ENCODE measurements at regions not wholly inside any gene's neighbourhood (a gene's known extent, or its start where the extent isn't known, plus 50 kb on each side); places are given as distances from the start of the nearest gene placed in this dataset.
"Not testable (repeated sequence)": the region's sequence is repeated elsewhere in the genome, so short reads cannot be mapped to it uniquely, and the experiment has no call there.

DNA sequence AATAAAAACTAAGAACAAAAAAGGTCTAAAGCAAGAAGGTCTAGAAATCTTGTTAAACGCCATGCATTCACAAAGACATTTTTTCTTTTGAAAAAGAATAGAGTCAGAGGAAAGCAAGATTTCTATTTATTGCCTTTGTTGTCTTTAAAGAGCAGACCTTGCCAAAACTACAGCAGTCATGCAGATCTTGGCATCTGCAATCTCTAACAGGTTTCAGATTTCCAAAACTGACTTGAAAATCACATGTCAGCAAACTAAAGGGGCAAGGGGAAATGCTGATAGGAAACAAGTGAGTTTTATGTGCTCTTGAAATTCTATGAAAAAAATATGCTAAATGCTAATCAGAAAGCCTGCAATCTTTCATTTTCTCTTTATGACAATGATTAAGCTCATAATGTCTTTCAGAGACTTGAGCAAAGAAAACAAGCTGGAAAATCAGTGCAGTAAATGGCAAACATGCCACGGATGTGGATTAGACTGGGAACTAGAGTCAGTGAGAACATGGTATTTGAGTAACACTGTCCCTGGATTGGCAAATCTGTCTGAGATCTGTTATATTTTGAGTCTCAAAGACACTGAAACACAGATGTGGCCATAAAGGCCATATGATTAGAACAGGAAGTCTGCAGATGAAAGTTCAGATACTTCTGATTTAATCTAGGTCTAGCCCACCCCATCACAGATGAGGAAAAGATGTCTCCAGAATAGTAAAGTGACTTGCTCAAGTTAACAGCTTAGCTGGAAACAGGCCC is 361.4 kb upstream of the RPS23 start:
- DNase-seq = no peak

DNA sequence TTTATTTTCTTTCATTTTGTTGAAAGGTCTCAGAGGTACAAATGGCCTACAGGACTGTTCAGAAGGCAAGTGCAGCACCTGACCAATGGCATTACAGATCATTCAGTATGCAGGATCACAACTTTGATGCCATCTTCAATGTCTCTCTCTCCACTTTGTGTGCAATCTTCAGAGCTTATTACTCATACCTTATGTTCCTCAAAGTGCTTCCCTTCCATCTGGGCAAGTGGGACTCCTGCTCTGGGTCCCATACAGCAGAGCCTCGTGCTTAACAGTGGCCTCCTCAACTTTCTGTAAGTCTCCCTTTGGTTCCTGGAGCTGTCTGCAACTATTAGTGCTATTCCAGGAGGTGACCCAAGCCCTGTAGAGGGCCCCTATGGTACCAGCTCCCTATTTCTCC is 358.4 kb upstream of the RPS23 start:
- no peak for DNase-seq

DNA sequence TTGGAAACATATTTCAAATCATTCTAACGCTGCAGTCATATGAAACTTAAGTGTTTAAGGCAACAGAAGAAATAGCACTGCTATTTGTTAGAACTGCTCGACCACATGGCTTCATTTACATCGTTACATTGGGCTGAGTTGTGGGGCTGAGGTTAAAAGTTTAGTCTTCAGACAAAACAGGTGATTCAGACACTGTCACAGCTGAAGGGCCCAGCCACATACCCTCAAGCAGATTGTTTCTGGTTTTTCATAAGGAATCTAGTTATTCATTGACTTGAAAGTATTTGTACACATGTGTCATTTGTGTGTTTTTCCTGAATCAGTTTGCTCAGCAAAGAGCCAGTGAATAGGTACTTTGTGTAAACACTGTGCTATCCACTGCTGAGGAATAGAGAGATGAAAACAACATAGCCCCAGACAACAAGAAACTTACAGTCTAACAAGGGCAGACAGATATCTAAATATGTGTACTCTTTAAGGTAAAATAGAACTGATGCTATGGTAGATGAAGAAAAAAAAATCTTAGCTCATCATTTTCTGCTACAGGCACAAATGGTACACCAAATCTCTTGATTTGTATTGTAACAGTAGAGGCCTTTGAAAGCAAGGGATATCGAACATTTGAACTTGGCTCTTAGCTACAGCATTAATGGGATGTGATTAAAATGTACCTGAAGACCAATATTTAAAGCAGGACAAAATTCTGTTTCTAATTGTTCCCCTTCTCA is 357.6 kb upstream of the RPS23 start:
- no peak for DNase-seq

DNA sequence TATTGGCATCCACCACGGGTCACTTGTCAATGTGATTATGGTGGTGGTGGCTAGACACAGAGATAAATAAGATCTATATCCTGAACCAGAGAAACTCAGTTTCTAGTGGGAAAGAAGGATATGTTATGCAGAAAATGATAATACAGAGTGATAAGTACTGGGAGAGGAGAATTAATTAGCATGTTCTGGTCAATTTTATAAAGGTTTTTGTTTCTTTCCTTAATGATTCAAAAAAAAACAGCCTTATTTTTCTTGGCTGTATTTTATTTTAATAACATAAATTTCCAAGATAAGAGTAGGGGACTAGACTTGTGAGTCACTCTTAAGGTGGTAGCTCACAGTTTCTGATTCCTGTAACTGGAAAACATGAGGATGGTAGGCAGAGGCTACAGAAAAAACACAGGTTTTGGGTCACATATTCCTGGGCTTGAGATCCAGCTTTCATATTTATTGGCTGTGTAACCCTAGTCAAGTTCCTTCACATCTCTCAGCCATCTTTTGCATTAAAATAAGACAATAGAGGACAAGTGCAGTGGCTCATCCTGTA is 350.3 kb upstream of the RPS23 start:
- DNase-seq = no peak

DNA sequence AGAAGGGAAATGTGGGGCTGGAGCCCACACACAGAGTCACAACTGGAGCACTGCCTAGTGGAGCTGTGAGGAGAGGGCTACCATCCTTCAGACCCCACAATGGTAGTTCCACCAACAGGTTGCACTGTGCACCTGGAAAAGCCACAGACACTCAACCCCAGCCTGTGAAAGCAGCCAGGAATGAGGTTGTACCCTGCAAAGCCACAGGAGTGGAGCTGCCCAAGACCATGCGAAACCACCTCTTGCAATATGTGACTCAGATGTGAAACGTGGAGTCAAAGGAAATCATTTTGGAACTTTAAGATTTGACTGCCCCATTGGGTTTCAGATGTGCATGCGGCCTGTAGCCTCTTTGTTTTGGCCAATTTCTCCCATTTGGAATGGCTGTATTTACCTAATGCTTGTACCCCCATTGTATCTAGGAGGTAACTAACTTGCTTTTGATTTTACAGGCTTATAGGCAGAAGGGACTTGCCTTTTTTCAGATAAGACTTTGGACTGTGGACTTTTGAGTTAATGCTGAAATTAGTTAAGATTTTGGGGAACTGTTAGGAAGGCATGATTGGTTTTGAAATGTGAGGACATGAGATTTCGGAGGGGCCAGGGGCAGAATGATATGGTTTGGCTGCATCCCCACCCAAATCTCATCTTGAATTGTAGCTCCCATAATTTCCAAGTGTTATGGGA is 348.9 kb upstream of the RPS23 start:
- DNase-seq = not testable (repeated sequence)

DNA sequence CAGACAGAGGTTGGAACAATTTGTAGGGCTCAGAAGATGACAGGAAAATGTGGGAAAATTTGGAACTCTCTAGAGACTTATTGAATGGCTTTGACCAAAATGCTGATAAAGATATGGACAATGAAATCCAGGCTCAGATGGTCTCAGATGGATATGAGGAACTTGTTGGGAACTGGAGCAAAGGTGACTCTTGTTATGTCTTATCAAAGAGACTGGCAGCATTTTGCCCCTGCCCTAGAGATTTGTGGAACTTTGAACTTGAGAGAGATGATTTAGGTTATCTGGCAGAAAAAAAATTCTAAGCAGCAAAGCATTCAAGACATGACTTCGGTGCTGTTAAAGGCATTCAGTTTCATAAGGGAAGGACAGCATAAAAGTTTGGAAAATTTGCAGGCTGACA is 347.9 kb upstream of the RPS23 start:
- DNase-seq = not testable (repeated sequence)

DNA sequence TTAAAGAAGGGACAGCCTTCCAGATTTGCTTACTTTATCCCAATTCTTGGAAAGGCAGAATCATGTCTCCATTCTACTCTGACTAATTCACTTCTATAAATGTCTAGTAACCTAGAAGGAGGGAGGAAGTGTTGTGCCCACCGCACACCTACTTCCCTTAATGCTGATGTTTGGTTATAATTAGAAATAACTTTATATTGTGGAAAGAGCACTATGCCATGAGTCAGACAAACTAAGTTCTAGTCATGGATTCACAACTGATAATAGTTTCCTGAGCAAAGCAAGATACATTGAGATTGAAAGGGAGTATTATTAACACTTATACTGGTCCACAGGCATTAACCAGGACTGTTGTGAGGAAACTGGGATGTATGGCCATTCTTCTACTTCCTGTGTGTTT is 345.9 kb upstream of the RPS23 start:
- no peak for DNase-seq

DNA sequence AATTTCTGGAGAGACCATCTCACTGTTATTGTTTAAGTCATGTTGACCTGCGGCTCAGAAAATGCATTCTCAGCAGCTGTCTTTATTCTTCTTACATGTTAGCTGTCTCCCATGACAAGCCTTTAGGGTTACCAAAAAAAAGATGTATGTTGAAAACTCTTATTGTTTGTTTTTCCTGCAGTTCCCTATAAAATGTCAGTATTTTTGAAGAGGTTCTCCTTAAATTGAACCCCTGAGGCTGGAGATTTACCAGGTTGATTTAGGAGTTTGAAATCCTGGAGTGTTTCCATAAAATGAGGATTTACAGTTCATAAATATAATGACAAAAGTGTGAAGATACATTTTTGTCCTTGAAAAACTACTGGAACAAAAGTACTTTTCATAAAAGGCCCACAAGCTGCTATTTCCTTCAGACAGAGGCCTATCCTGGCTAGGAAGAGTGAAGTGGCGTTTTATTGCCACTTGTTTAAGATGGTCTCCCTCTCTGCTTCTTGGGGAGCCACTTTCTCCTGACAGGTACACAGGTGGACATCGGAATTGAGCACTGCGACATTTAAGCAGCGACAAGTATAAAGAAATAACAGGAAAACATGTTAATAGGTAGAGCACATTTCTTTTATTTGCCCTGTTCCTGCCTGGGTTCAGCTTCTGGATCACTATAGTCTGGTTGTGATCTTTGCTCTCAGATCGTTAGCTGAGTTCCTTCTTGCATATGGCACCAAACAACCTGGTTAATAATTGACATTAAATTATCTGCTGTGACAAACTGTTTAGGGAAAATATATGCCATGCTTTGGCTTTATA is 344.8 kb upstream of the RPS23 start:
- no peak for DNase-seq

DNA sequence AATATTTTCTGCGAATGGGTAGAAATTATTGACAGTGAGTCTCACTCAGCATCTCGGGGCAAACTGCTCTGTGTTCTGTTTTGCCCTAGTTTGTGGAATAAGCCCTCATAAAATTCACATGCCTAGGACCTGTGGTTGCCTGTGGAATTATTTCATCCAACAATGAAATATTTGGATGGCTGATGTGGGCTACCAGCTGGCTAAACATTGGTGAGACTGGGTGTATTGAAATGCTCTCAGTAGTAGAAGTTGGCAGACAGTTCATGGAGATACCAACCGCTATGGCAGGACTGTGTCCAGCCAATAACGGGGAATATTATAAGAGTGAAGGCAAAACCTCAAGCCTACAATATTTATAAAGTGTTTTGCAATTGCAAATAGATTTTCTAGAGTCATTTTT is 344.1 kb upstream of the RPS23 start:
- no peak for DNase-seq

DNA sequence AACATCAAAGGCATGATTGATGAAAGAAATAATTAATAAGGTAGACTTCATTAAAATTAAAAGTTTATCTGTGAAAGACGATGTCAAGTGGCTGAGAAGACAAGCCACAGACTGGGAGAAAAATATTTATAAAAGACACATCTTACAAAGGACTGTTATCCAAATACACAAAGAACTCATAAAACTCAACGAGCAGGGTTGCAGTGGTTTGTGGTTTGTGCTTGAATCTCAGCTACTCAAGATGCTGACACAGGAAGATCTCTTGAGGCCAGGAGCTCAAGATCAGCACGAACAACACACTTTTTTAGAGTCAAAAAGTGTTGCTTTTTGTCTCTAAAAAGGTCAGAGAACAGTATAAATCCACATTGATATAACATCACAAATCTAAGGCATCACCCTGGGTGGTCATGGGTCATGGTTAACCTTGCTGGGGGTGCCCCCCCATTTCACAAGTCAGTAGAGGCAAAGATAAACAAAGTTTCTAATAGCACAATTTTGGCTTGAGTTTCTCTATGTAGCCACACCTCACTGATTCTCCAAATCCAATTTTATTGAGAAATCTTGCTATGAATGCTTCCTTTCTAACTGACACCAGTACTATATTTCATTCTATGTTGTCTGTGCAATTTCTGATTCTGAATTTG is 342.9 kb upstream of the RPS23 start:
- DNase-seq = no peak

DNA sequence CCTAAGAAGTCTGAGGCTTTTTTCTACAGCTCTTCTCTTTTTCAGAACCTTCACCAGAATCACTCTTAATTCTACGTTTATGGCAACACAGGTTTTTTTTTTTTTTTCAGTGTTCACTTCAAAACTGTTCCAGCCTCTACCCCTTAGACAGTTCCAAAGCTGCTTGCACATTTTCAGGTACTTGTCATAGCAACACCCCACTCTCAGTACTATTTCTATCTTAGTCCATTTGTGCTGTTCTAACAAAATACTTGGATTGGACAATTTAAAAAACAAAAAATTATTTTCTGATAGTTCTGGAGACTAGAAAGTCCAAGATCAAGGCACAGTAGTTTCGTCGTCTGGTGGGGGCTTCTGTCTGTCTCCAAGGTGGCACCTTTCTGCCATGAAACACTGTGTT is 340.9 kb upstream of the RPS23 start:
- DNase-seq = no peak

DNA sequence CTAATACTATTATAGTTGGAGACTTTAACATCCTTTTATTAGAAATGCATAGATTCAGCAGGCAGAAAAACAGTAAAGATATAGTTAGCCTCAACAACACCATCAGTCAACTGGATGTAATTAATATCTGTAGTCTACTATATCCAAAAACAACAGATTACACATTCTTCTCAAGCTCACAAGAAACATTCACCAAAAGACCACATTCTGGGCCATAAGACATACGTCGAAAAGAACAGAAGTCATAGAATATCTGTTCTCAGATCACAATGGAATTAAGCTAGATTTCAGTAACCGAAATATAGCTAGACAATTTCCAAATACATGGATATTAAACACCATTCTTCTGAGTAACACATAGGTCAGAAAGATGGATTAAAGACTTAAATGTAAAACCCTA is 336.6 kb upstream of the RPS23 start:
- DNase-seq = no peak

DNA sequence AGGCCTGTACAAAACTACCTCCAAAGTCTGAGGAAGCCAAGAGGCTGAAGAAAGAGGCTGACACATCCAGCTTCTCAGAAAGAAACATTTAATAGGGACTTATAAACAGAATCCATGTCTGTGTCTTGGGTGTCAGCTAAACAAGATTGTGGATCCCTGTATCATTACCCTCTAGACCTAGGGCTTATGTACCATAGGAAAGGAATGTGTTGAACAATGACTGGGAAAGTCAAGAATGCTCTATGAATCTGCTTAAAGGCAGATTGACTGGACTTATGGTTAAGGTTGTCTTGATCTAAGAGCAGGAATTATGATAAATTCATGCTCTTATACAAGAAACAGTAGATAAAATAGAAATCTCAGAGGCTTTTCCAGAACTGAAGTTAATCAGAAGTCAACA is 335.7 kb upstream of the RPS23 start:
- no peak for DNase-seq

DNA sequence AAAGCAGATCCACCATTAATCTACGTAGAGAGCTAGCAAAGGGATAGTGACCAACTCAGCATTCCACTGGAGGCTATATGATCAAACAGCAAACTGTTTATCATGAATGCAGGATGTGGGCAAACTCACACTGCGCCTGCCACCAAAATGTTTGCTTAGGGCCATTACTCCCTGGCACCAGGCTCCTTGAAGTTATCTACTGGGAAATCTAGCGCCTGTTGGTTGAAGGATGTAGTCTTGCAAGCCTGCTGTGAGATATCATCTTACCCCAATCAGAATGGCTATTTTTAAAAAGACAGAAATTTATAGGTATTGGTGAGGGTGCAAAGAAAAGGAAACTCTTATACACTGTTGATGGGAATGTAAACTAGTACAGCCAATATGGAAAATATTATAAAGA is 332.5 kb upstream of the RPS23 start:
- DNase-seq = no peak

DNA sequence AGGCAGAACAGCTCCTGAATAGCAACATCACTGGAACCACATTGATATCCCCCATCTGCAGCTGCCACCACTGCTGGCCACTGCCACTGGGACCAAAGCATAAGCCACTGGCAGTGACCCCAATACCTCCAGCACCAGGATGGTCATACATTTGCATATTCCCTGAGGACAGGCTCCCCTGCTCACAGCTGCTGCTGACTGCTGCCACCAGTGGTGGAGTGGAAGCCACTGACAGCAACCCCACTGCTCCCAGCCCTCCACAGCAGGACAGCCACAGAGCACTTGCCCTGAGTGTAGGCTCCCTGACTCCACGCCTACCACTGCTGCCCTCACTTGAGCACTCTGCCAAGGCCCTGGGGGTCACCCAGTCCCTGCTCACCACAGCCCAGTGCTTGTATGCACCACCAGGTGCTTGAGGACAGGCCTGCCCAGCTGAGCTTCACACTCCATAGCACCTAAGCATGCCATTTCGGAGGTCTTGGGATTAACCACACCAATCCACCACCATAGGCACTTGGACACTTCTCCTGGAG is 327.4 kb upstream of the RPS23 start:
- no peak for DNase-seq

DNA sequence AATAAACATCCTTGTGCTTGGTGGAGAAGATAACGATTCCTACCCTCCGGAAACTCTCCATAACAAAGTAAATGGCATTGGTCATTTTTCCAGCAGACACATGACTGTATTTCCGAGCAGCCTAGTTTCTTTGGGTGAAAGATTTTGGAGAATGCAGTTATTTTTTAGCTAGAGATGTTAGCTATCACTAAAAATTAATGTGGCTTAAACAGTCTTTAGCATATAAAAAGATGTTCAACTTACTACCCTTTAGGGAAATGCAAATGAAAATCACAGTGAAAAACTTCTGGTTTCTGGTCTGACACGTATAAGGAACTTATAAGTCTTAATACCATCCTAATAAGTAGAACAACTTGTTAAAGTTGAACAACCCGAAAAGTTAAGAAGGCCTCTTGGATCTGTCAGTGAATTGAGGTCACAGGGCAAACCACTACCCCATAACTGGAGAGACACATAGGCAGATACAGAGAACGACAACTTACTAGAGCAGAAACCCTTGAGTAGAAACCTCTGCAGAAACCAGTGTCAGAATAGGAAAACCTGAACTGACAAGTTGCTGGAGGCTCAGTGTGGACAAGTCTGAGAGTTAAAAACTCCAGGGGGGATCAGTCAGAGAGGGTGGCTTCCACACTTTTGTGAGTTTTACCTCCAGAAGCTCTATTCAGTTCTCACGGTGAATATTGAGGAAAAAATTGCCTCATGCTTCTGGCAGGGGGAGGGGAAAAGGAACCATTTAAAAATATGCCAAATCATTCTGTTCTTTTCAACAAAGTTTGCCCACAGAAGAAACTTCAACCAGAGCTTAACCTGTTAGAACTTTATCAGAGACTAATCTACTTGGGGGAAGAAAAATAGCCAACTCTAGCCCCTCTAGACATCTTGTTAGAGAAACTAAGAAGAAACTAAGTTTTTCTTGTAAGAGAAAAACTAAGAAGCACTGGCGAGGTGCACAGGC is 325.2 kb upstream of the RPS23 start:
- DNase-seq = no peak

DNA sequence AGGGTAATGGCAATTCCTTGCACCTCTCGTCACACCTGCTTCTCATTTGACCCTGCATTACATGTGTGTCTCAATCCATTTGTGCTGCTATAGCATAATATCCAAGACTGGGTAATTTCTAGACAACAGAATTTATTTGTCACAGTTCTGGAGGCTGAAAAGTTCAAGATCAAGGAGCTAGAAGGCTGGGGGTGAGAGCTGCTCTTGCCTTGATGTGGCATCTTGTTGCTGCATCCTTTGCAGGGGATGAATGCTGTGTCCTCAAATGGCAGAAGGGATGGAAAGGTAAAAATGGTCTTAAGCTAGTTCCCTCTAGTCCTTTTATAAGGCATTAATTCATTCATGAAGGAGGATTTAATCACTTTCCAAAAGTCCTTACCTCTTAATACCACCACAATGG is 323.7 kb upstream of the RPS23 start:
- DNase-seq = no peak

DNA sequence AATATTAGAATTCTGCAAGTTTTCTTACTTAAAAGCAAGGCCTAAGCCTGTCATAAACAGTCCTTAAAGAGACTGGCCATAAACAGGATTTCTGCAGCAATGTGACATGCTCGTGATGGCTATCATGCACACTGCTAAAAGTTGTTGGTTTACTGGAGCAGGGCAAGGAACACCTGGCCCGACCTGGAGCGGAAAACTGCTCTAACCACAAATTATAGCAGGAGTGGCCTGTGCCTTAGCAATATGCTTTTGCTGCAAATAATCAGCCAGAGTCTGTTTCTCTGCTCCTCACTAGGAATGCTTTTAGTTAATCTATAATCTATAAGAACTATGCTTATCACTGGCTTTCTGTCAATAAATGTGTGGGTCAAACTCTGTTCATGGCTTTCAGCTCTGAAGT is 322.9 kb upstream of the RPS23 start:
- DNase-seq = no peak

DNA sequence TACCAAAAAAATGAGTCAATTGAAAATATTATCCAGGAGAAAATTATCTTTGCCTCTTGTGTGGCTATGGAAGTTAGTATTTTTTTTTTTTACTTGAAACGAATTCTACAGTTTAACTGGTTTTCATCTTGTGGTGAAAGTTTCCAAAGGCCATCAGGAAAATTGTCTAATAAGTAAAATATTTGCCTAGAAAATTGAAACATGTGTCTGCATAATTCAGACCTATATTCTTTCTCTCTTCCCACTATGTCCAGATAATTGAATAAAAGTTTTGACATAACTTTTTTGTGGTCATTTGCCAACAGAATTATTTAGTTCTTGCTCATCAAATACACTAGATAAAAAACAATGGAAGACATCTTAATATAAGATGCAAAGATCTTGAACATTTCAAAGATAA is 321.5 kb upstream of the RPS23 start:
- DNase-seq = no peak

DNA sequence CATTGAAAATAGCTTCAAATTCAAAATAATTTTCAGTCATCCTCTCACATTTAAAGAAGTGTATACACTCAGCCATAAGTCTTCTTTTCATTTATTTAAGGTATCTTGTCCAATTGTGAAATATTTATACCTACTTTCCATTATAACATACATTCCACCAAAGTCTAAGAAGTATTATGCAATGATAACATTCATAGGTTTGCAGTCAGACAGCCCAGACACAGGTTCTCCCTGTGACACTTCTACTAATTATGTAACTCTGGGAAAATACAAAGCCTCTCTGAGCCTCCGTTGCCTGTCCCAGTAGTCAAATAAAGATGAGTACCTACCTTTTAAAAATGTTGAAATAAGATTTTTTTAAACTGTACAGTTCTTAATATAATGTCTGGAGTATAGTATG is 320.9 kb upstream of the RPS23 start:
- no peak for DNase-seq

DNA sequence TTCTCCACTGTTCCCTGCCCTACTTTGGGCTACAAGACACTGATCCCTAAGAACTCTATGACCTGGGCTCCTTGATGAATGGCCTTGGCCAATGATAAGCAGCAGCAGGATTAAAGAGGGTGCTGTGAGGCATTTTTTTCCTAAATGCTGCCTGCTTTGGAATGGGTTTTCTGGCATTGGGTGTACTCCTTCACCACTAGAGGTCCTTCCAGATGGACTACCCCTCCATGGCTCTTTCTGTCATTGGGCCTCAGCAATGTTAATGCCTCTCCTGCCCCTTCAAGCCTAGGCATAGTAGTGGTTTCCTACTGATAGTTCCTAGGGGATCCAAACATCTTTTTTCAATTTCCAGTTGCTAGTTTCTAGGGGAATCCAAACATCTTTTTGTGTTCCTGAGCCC is 319.3 kb upstream of the RPS23 start:
- no peak for DNase-seq
